ENCODE measurements at regions not wholly inside any gene's neighbourhood (a gene's known extent, or its start where the extent isn't known, plus 50 kb on each side); places are given as distances from the start of the nearest gene placed in this dataset.

DNA sequence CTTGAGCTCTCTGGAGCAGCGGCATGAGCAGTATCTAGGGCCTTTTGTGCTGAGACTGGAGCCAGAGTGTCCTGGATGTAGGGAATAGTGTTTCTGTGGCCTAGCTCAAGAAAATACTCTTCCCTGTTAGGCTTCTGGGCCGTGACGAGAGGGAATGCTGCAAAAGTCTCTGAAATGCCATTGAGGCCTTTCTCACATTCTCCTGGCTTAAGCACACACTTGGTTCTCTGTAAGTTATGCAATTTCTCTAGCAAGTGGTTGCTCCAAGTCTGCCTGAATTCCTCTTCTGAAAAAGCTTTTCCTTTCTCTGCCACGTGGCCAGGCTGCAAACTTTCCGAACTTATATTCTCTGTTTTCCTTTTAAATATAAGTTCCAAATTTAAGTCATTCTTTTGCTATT lies 744.4 kb downstream of the GRIK2 start:
- Histone ChIP-seq H3K23me2 (ENCODE audit: insufficient read length, low read depth, low read length, poor library complexity, severe bottlenecking) (no peaks in the 10 kb centered on the region), H3K4me2 (ENCODE audit: insufficient read depth, insufficient read length, low read length) (no peak overlapping the region), H2BK12ac (ENCODE audit: insufficient read length, low read depth, low read length) (no peak overlapping the region), H3T11ph (ENCODE audit: low read length) (no peak overlapping the region), H4K5ac (ENCODE audit: insufficient read length, low read depth, low read length) (no peak overlapping the region), H3K79me2 (ENCODE audit: insufficient read depth, low read length) (no peaks in the 10 kb centered on the region), H3K18ac (ENCODE audit: insufficient read length, low read depth, low read length) (no peak overlapping the region), H2AK5ac (ENCODE audit: insufficient read length, low read length) (no peak overlapping the region), H3K27me3 (ENCODE audit: insufficient read depth, low read length) (no peaks in the 10 kb centered on the region), H4K91ac (ENCODE audit: insufficient read length, low read depth, low read length) (no peak overlapping the region), H2AFZ (ENCODE audit: low read length) (no peak overlapping the region), H3K56ac (ENCODE audit: insufficient read length, low read depth, low read length) (no peak overlapping the region), H4K20me1 (ENCODE audit: control insufficient read depth, insufficient read depth, insufficient read length) (no peaks in the 10 kb centered on the region), H3K4ac (ENCODE audit: low read depth, low read length) (no peak overlapping the region), H4K8ac (replicated peaks; ENCODE audit: insufficient read length, low read depth, low read length) (no peak overlapping the region), H3K9ac (ENCODE audit: extremely low read depth, insufficient read length, low read length) (no peak overlapping the region), H2BK15ac (ENCODE audit: low read depth, low read length) (no peak overlapping the region), H3K23ac (ENCODE audit: insufficient read length, low read depth, low read length) (no peak overlapping the region), H3K79me1 (ENCODE audit: insufficient read depth, low read depth, low read length, poor library complexity, severe bottlenecking) (no peaks in the 10 kb centered on the region), H2BK5ac (ENCODE audit: insufficient read length, low read length) (no peak overlapping the region), H2BK20ac (ENCODE audit: low read depth, low read length, poor library complexity, severe bottlenecking) (no peak overlapping the region), H3K14ac (ENCODE audit: insufficient read depth, low read length) (no peak overlapping the region), H2BK120ac (ENCODE audit: low read depth, low read length, poor library complexity, severe bottlenecking) (no peak overlapping the region), H3K27ac (ENCODE audit: insufficient read length, low read depth, low read length) (no peak overlapping the region), H3K9me3 (ENCODE audit: control insufficient read depth, low read depth, low read length) (no peaks in the 10 kb centered on the region), H3K4me1 (ENCODE audit: insufficient read depth, low read length) (no peaks in the 10 kb centered on the region)
- Mint-ChIP-seq H3K27ac (no peak overlapping the region), H3K4me3 (no peak overlapping the region), H3K27me3 (ENCODE audit: low read depth) (no peaks in the 10 kb centered on the region), H3K36me3 (ENCODE audit: insufficient read depth in 1 of 3, low read depth in 3 of 3) (peaks cover 0 to 2% (median 0%) of the 10 kb centered on the region in 3 experiments; a peak in 2 of 7 replicates), H3K9me3 (no peaks in the 10 kb centered on the region; a peak in 2 of 5 replicates), H3K4me1 (peaks cover 6 to 7% of the 10 kb centered on the region in 2 experiments)
- WGBS (ENCODE audit: extremely low coverage, insufficient read length, low lambda C conversion rate), result no CpG with 5 or more reads among the region's 5 CpGs
- TF ChIP-seq, protein P1, sequence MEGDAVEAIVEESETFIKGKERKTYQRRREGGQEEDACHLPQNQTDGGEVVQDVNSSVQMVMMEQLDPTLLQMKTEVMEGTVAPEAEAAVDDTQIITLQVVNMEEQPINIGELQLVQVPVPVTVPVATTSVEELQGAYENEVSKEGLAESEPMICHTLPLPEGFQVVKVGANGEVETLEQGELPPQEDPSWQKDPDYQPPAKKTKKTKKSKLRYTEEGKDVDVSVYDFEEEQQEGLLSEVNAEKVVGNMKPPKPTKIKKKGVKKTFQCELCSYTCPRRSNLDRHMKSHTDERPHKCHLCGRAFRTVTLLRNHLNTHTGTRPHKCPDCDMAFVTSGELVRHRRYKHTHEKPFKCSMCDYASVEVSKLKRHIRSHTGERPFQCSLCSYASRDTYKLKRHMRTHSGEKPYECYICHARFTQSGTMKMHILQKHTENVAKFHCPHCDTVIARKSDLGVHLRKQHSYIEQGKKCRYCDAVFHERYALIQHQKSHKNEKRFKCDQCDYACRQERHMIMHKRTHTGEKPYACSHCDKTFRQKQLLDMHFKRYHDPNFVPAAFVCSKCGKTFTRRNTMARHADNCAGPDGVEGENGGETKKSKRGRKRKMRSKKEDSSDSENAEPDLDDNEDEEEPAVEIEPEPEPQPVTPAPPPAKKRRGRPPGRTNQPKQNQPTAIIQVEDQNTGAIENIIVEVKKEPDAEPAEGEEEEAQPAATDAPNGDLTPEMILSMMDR (conservative IDR thresholded peaks at IDR 0.05), result no peak
- no peak for DNase-seq
